ENCODE measurements at regions not wholly inside any gene's neighbourhood (a gene's known extent, or its start where the extent isn't known, plus 50 kb on each side); places are given as distances from the start of the nearest gene placed in this dataset.

DNA sequence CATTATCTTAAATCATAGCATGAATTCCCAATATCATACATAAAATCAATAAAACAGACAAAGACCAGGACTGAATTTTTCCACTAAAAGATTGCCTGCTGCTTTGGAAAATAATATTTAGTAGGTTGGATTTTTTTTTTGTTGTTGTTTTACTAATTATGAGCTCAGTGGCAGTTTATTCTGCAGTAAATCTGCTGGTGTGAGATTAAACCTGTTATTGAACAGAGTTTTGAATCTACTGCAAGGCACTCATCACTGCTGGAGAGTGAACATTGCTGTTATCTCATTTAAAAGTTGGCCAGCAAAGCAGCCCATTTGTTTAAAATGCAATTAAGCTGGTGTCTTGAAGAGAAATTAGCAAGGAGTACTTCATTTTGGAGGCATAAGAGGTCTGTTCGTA lies 986.1 kb downstream of the ADGRL2 start:
- TF ChIP-seq, protein P1, sequence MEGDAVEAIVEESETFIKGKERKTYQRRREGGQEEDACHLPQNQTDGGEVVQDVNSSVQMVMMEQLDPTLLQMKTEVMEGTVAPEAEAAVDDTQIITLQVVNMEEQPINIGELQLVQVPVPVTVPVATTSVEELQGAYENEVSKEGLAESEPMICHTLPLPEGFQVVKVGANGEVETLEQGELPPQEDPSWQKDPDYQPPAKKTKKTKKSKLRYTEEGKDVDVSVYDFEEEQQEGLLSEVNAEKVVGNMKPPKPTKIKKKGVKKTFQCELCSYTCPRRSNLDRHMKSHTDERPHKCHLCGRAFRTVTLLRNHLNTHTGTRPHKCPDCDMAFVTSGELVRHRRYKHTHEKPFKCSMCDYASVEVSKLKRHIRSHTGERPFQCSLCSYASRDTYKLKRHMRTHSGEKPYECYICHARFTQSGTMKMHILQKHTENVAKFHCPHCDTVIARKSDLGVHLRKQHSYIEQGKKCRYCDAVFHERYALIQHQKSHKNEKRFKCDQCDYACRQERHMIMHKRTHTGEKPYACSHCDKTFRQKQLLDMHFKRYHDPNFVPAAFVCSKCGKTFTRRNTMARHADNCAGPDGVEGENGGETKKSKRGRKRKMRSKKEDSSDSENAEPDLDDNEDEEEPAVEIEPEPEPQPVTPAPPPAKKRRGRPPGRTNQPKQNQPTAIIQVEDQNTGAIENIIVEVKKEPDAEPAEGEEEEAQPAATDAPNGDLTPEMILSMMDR (conservative IDR thresholded peaks at IDR 0.05) = no peak
- TF ChIP-seq ZFX (IDR thresholded peaks at IDR 0.05) = no peak

Data from C4-2B (cell line).